Mesenchymal stem cell (in vitro differentiated cells and primary cell): ENCODE measurements at regions not wholly inside any gene's neighbourhood (a gene's known extent, or its start where the extent isn't known, plus 50 kb on each side); places are given as distances from the start of the nearest gene placed in this dataset.

Experiments
- DNase-seq: peaks from one replicate; pipeline ENCODE4 v3.0.0-alpha.2; 2013
- H2AFZ ChIP-seq: one replicate; pipeline ENCODE4 v1.6.1; 2013; ENCODE audit warnings: low read depth, mild to moderate bottlenecking, control low read depth, inconsistent platforms, low read length, moderate library complexity
- H2AK5ac ChIP-seq: 2 replicates; pipeline ENCODE4 v1.6.1; 2013; ENCODE audit warnings: low read length, moderate library complexity, mild to moderate bottlenecking, inconsistent platforms; ENCODE audit not compliant: severe bottlenecking
- H2BK120ac ChIP-seq: one replicate; pipeline ENCODE4 v1.6.1; 2013; ENCODE audit warnings: low read depth, mild to moderate bottlenecking, inconsistent platforms, low read length, moderate library complexity
- H2BK12ac ChIP-seq, 2 experiments: one replicate each; pipeline ENCODE4 v1.6.1; 2013; ENCODE audit warnings: inconsistent platforms in 2 of 2, low read length in 2 of 2, mild to moderate bottlenecking in 2 of 2, moderate library complexity in 2 of 2, control low read depth in 1 of 2
- H2BK15ac ChIP-seq: one replicate; pipeline ENCODE4 v1.6.1; 2013; ENCODE audit warnings: mild to moderate bottlenecking, low read depth, inconsistent platforms; ENCODE audit not compliant: poor library complexity, severe bottlenecking
- H2BK5ac ChIP-seq: 2 replicates; pipeline ENCODE4 v1.6.1; 2013; ENCODE audit warnings: low read depth, mild to moderate bottlenecking, low read length, control low read depth, inconsistent platforms; ENCODE audit not compliant: poor library complexity, severe bottlenecking
- H3K14ac ChIP-seq, 2 experiments: one replicate each; pipeline ENCODE4 v1.6.1; 2013; ENCODE audit warnings: inconsistent platforms in 2 of 2, low read length in 2 of 2, control low read depth in 1 of 2, mild to moderate bottlenecking in 1 of 2, moderate library complexity in 1 of 2
- H3K18ac ChIP-seq, 2 experiments: one replicate each; pipeline ENCODE4 v1.6.1; 2013; ENCODE audit warnings: inconsistent platforms in 2 of 2, low read length in 2 of 2, control low read depth in 1 of 2, low read depth in 1 of 2, mild to moderate bottlenecking in 1 of 2
- H3K23ac ChIP-seq, 2 experiments: one replicate each; pipeline ENCODE4 v1.6.1; 2013; ENCODE audit warnings: inconsistent platforms in 2 of 2, low read length in 2 of 2, mild to moderate bottlenecking in 2 of 2, moderate library complexity in 2 of 2, control low read depth in 1 of 2
- H3K27ac ChIP-seq: 2 replicates; pipeline ENCODE4 v1.5.1; 2013; ENCODE audit warnings: mild to moderate bottlenecking, moderate library complexity, low read length, control low read depth, inconsistent platforms; ENCODE audit not compliant: poor library complexity, severe bottlenecking
- H3K27me3 ChIP-seq, 2 experiments: 2 replicates each; pipeline versions ENCODE4 v1.6.1 to v1.7.0; 2013; ENCODE audit warnings: low read length in 2 of 2, mild to moderate bottlenecking in 2 of 2, moderate library complexity in 2 of 2, control low read depth in 1 of 2, inconsistent platforms in 1 of 2; ENCODE audit not compliant: control insufficient read depth in 1 of 2, insufficient read depth in 1 of 2
- H3K36me3 ChIP-seq, 2 experiments: 2 replicates each; pipeline versions ENCODE4 v1.6.1 to v1.7.0; 2013; ENCODE audit warnings: low read length in 2 of 2, control low read depth in 1 of 2, inconsistent platforms in 1 of 2, low read depth in 1 of 2, mild to moderate bottlenecking in 1 of 2; ENCODE audit not compliant: insufficient read depth in 2 of 2, control insufficient read depth in 1 of 2
- H3K4ac ChIP-seq, 2 experiments: one replicate each; pipeline ENCODE4 v1.6.1; 2013; ENCODE audit warnings: inconsistent platforms in 2 of 2, low read length in 2 of 2, mild to moderate bottlenecking in 2 of 2, moderate library complexity in 2 of 2, control low read depth in 1 of 2, low read depth in 1 of 2
- H3K4me1 ChIP-seq: 2 replicates; pipeline ENCODE4 v1.6.1; 2013; ENCODE audit warnings: low read depth, low read length, control low read depth; ENCODE audit not compliant: control insufficient read depth, insufficient read depth
- H3K4me2 ChIP-seq: 2 replicates; pipeline ENCODE4 v1.6.1; 2013; ENCODE audit warnings: low read length, mild to moderate bottlenecking, inconsistent platforms; ENCODE audit not compliant: poor library complexity, severe bottlenecking
- H3K4me3 ChIP-seq, 2 experiments: 2 replicates each; pipeline versions ENCODE4 v1.5.1 to v1.7.0; 2013; ENCODE audit warnings: low read length in 2 of 2, mild to moderate bottlenecking in 2 of 2, control low read depth in 1 of 2, low read depth in 1 of 2; ENCODE audit not compliant: insufficient read depth in 1 of 2
- H3K79me1 ChIP-seq: replicated peaks from 2 replicates; pipeline ENCODE4 v1.6.1; 2013; ENCODE audit warnings: mild to moderate bottlenecking, control low read depth, low read length, inconsistent platforms; ENCODE audit not compliant: poor library complexity, severe bottlenecking
- H3K9ac ChIP-seq: 2 replicates; pipeline ENCODE4 v1.7.0; 2013; ENCODE audit warnings: mild to moderate bottlenecking, low read length, moderate library complexity
- H3K9me3 ChIP-seq: 2 replicates; pipeline ENCODE4 v1.7.0; 2013; ENCODE audit warnings: mild to moderate bottlenecking, low read length; ENCODE audit not compliant: control insufficient read depth
- H4K8ac ChIP-seq: one replicate; pipeline ENCODE4 v1.6.1; 2013; ENCODE audit warnings: inconsistent platforms, mild to moderate bottlenecking, low read length, moderate library complexity
- H4K91ac ChIP-seq: one replicate; pipeline ENCODE4 v1.6.1; 2013; ENCODE audit warnings: mild to moderate bottlenecking, low read length, inconsistent platforms
- WGBS: methylation state at CpG from one replicate; pipeline ENCODE4 v1.1.7; 2013; ENCODE audit warnings: mixed read lengths; 5-methylcytosine and 5-hydroxymethylcytosine counted together

DNA sequence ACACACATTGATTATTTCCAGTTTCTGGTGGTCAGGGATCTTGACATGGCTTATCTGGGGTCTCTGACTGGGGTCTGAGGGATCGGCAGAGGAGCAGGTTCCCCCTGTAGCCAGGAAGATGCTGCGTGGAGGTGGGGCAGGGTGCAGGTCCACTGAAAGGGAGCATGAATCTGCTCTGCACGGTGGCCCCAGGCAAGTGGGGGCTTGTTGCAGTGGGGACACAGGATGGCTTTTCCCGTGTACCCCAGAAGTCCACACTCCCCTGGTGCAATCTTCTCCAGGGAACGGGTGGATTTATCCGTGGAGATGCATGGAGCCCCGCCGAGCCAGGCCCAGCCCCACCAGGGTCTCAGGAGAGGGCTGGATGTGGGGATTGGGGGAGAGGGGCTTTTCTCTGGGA, 210.4 kb upstream of the C14orf180 start:
- Histone ChIP-seq H2BK5ac (no peak overlapping the region), H3K4me2 (no peak overlapping the region), H3K79me1 (no peaks in the 10 kb centered on the region), H3K27ac (no peak overlapping the region), H3K27me3 (peaks cover 0 to 10% of the 10 kb centered on the region in 2 experiments), H3K4ac (no peak overlapping the region), H2AFZ (no peak overlapping the region), H4K91ac (no peak overlapping the region), H3K23ac (no peak overlapping the region), H3K9ac (no peak overlapping the region), H2BK12ac (no peak overlapping the region), H3K4me3 (no peak overlapping the region), H3K18ac (no peak overlapping the region), H3K4me1 (no peaks in the 10 kb centered on the region), H3K36me3 (no peaks in the 10 kb centered on the region), H3K9me3 (no peaks in the 10 kb centered on the region), H3K14ac (no peak overlapping the region), H2BK120ac (no peak overlapping the region), H4K8ac (no peak overlapping the region), H2AK5ac (no peak overlapping the region), H2BK15ac (no peak overlapping the region)
- WGBS: 70% methylated on average over 5 of the region's 8 CpGs
- DNase-seq: no peak

GRCh38 chr14:104370256-104370870, 209.2 kb upstream of the C14orf180 start:
- Histone ChIP-seq H2BK15ac (no peak overlapping the region), H3K4me3 (no peak overlapping the region), H2AFZ (no peak overlapping the region), H3K4me2 (no peak overlapping the region), H3K9ac (no peak overlapping the region), H3K4me1 (no peaks in the 10 kb centered on the region), H3K18ac (no peak overlapping the region), H4K91ac (no peak overlapping the region), H3K9me3 (no peaks in the 10 kb centered on the region), H3K14ac (no peak overlapping the region), H3K4ac (no peak overlapping the region), H4K8ac (no peak overlapping the region), H2AK5ac (no peak overlapping the region), H3K27ac (no peak overlapping the region), H3K36me3 (no peaks in the 10 kb centered on the region), H3K27me3 (peaks cover 0 to 10% of the 10 kb centered on the region in 2 experiments), H2BK120ac (no peak overlapping the region), H3K23ac (no peak overlapping the region), H2BK5ac (no peak overlapping the region), H3K79me1 (no peaks in the 10 kb centered on the region), H2BK12ac (no peak overlapping the region)
- no peak for DNase-seq
- WGBS: 76% methylated on average over 18 of the region's 22 CpGs

DNA sequence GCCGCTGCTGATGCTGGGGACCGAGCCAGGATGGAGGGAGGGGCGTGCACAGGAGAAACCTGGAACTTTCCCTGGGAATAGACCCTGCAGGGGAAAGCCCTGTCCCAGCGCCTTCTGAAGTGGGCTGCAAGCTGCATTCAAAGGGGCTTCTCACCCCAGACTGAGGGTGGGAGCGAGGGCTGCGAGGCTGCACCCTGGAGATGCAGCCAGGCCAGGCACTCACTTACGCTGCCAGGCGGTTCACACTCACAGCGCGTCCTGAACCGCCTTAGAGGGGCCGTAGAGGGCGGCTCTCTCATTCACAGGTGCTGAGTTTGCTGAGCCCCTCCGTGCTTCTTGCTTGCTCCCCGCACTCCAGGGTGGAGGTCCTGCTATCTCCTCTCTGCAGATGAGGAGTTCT, 208.5 kb upstream of the C14orf180 start:
- Histone ChIP-seq H3K14ac (no peak overlapping the region), H3K18ac (no peak overlapping the region), H3K4ac (no peak overlapping the region), H4K8ac (no peak overlapping the region), H3K9me3 (no peaks in the 10 kb centered on the region), H2BK5ac (no peak overlapping the region), H3K9ac (no peak overlapping the region), H4K91ac (no peak overlapping the region), H3K4me3 (no peak overlapping the region), H3K79me1 (no peaks in the 10 kb centered on the region), H2AK5ac (no peak overlapping the region), H2BK120ac (no peak overlapping the region), H2BK15ac (no peak overlapping the region), H2AFZ (no peak overlapping the region), H3K36me3 (no peaks in the 10 kb centered on the region), H3K23ac (no peak overlapping the region), H3K4me1 (no peaks in the 10 kb centered on the region), H3K27me3 (peaks cover 0 to 10% of the 10 kb centered on the region in 2 experiments), H2BK12ac (no peak overlapping the region), H3K4me2 (no peak overlapping the region), H3K27ac (no peak overlapping the region)
- WGBS: 83% methylated on average over 15 of the region's 15 CpGs
- no peak for DNase-seq

GRCh38 chr14:104371917-104372316, 207.6 kb upstream of the C14orf180 start:
- Histone ChIP-seq H3K14ac (no peak overlapping the region), H3K4me3 (no peak overlapping the region), H3K27ac (no peak overlapping the region), H2AK5ac (no peak overlapping the region), H3K4me1 (no peaks in the 10 kb centered on the region), H2BK15ac (no peak overlapping the region), H2BK12ac (no peak overlapping the region), H2BK120ac (no peak overlapping the region), H3K9ac (no peak overlapping the region), H3K79me1 (no peaks in the 10 kb centered on the region), H2AFZ (no peak overlapping the region), H3K4me2 (no peak overlapping the region), H4K91ac (no peak overlapping the region), H4K8ac (no peak overlapping the region), H3K9me3 (no peaks in the 10 kb centered on the region), H3K27me3 (peaks cover 0 to 10% of the 10 kb centered on the region in 2 experiments), H2BK5ac (no peak overlapping the region), H3K36me3 (no peaks in the 10 kb centered on the region), H3K23ac (no peak overlapping the region), H3K18ac (no peak overlapping the region), H3K4ac (no peak overlapping the region)
- 92% methylated on average over 6 of the region's 6 CpGs for WGBS
- DNase-seq: no peak
